Neural crest cell (in vitro differentiated cells): ENCODE measurements at regions not wholly inside any gene's neighbourhood (a gene's known extent, or its start where the extent isn't known, plus 50 kb on each side); places are given as distances from the start of the nearest gene placed in this dataset.

Experiments used
- DNase-seq: peaks from one replicate; pipeline ENCODE4 v3.0.0; 2021; ENCODE audit warnings: low read depth, mixed read lengths, low spot score
- H3K27ac Mint-ChIP-seq: one replicate; pipeline ENCODE4 v1.8.0; 2021; ENCODE audit warnings: mild to moderate bottlenecking, mixed read lengths; ENCODE audit not compliant: unreplicated experiment
- H3K27me3 Mint-ChIP-seq: 2 replicates; pipeline ENCODE4 v1.8.0; 2021; ENCODE audit warnings: low read depth, mild to moderate bottlenecking, mixed read lengths
- H3K36me3 Mint-ChIP-seq: 2 replicates; pipeline ENCODE4 v1.8.0; 2021; ENCODE audit warnings: low read depth, mild to moderate bottlenecking, mixed read lengths
- H3K4me1 Mint-ChIP-seq: 2 replicates; pipeline ENCODE4 v1.8.0; 2021; ENCODE audit warnings: mixed read lengths
- H3K4me3 Mint-ChIP-seq: one replicate; pipeline ENCODE4 v1.8.0; 2021; ENCODE audit warnings: mild to moderate bottlenecking, mixed read lengths
- H3K9me3 Mint-ChIP-seq: 2 replicates; pipeline ENCODE4 v1.8.0; 2021; ENCODE audit warnings: mixed read lengths
- CTCF ChIP-seq: fragments of 200-600 bp; sonication (generic); conservative IDR thresholded peaks from 2 replicates; pipeline ENCODE4 v1.5.0; 2021; ENCODE audit warnings: antibody characterized with exemption, mild to moderate bottlenecking

GRCh38 chr5:1708592-1709141 lies 91.0 kb downstream of the MRPL36 start:
- H3K27ac Mint-ChIP-seq: no peak overlapping the region

DNA sequence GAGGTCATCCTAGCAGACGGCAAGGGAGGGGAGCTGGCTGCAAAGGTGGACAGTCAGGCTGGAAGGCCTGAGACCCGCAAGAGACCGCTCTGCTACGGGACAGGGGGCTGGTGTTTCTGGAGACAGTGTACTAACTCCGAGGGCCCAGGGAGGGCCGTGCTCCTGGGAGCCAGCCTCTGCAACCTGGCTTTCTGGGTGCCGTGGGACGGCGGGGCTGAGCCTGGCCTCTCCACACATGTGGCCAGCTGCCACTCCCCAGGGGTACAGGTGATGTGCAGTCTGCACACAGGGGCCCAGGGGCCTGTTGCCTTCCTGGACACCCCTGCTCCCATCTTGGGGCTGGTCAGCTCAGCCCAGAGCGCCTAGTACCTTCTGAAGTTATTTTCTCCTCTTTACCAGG lies 92.2 kb downstream of the MRPL36 start:
- no peak for TF ChIP-seq CTCF
- Mint-ChIP-seq H3K4me3 (no peak overlapping the region), H3K27ac (no peak overlapping the region), H3K9me3 (no peaks in the 10 kb centered on the region), H3K36me3 (no peaks in the 10 kb centered on the region), H3K4me1 (peaks cover 20% of the 10 kb centered on the region), H3K27me3 (no peaks in the 10 kb centered on the region)
- no peak for DNase-seq

More at GRCh38 chr5:1708592-1709141, 91.0 kb downstream of the MRPL36 start:
- DNase-seq: no peak
- H3K9me3 Mint-ChIP-seq: no peaks in the 10 kb centered on the region
- TF ChIP-seq CTCF: no peak
- peaks cover 18% of the 10 kb centered on the region for H3K4me1 Mint-ChIP-seq
- no peaks in the 10 kb centered on the region for H3K36me3 Mint-ChIP-seq
- no peaks in the 10 kb centered on the region for H3K27me3 Mint-ChIP-seq
- H3K4me3 Mint-ChIP-seq: peak overlapping the region; percentile 75

- no peak for DNase-seq
- H3K36me3 Mint-ChIP-seq: no peaks in the 10 kb centered on the region
- H3K9me3 Mint-ChIP-seq: no peaks in the 10 kb centered on the region
- no peak overlapping the region for H3K4me3 Mint-ChIP-seq
- no peak for TF ChIP-seq CTCF
- H3K27me3 Mint-ChIP-seq: no peaks in the 10 kb centered on the region
- peaks cover 20% of the 10 kb centered on the region for H3K4me1 Mint-ChIP-seq
- no peak overlapping the region for H3K27ac Mint-ChIP-seq
Observed at GRCh38 chr5:1706428-1706827, 93.2 kb downstream of the MRPL36 start.

GRCh38 chr5:1706021-1706420 lies 93.6 kb downstream of the MRPL36 start:
- Mint-ChIP-seq H3K36me3 (no peaks in the 10 kb centered on the region), H3K27me3 (no peaks in the 10 kb centered on the region), H3K9me3 (no peaks in the 10 kb centered on the region), H3K4me1 (peaks cover 20% of the 10 kb centered on the region), H3K4me3 (no peak overlapping the region), H3K27ac (no peak overlapping the region)
- no peak for TF ChIP-seq CTCF
- no peak for DNase-seq

GRCh38 chr5:1704676-1705075 lies 95.0 kb downstream of the MRPL36 start:
- DNase-seq: no peak
- Mint-ChIP-seq H3K4me3 (no peak overlapping the region), H3K4me1 (peaks cover 18% of the 10 kb centered on the region), H3K27me3 (no peaks in the 10 kb centered on the region), H3K27ac (no peak overlapping the region), H3K9me3 (no peaks in the 10 kb centered on the region), H3K36me3 (no peaks in the 10 kb centered on the region)
- no peak for TF ChIP-seq CTCF
